GM21717 (cell line): ENCODE measurements at regions not wholly inside any gene's neighbourhood (a gene's known extent, or its start where the extent isn't known, plus 50 kb on each side); places are given as distances from the start of the nearest gene placed in this dataset.

Experiments used
- ATAC-seq: cut with Tn5 transposase; IDR thresholded peaks from one replicate; pipeline ENCODE4 v1.9.1; 2021; ENCODE audit warnings: mild to moderate bottlenecking, moderate library complexity; ENCODE audit not compliant: unreplicated experiment

GRCh38 chr1:80417671-80418070 lies 1383.1 kb upstream of the ADGRL2 start:
- no peak for ATAC-seq

- ATAC-seq = no peak
These were observed 1386.8 kb upstream of the ADGRL2 start for GRCh38 chr1:80413969-80414368.

GRCh38 chr1:80410233-80410632 lies 1390.5 kb upstream of the ADGRL2 start:
- ATAC-seq = no peak

- ATAC-seq = no peak
These were observed 1397.0 kb upstream of the ADGRL4 start for GRCh38 chr1:80403471-80403893.

- ATAC-seq = no peak
These were observed 1396.1 kb upstream of the ADGRL4 start for GRCh38 chr1:80402625-80403024.

- ATAC-seq = no peak
These were observed 1395.2 kb upstream of the ADGRL4 start for GRCh38 chr1:80401757-80402156.

GRCh38 chr1:80392529-80392928 lies 1386.0 kb upstream of the ADGRL4 start:
- ATAC-seq = no peak

- ATAC-seq = no peak
These were observed 1379.1 kb upstream of the ADGRL4 start for GRCh38 chr1:80385650-80386049.

GRCh38 chr1:80384959-80385358 lies 1378.4 kb upstream of the ADGRL4 start:
- ATAC-seq = no peak

- no peak for ATAC-seq
These were observed 1377.7 kb upstream of the ADGRL4 start for GRCh38 chr1:80384083-80384830.

- no peak for ATAC-seq
These were observed 1369.1 kb upstream of the ADGRL4 start for GRCh38 chr1:80375662-80376061.

- no peak for ATAC-seq
These were observed 1368.6 kb upstream of the ADGRL4 start for GRCh38 chr1:80375109-80375508.

- no peak for ATAC-seq
These were observed 1363.2 kb upstream of the ADGRL4 start for GRCh38 chr1:80369780-80370179.

GRCh38 chr1:80367058-80367457 lies 1360.5 kb upstream of the ADGRL4 start:
- no peak for ATAC-seq

- no peak for ATAC-seq
These were observed 1359.0 kb upstream of the ADGRL4 start for GRCh38 chr1:80365359-80366021.

GRCh38 chr1:80363689-80364475 lies 1357.4 kb upstream of the ADGRL4 start:
- no peak for ATAC-seq

GRCh38 chr1:80359666-80360065 lies 1353.1 kb upstream of the ADGRL4 start:
- ATAC-seq = no peak

- ATAC-seq = no peak
These were observed 1342.7 kb upstream of the ADGRL4 start for GRCh38 chr1:80349218-80349617.

- ATAC-seq = no peak
These were observed 1334.5 kb upstream of the ADGRL4 start for GRCh38 chr1:80341021-80341420.

GRCh38 chr1:80318108-80318507 lies 1311.6 kb upstream of the ADGRL4 start:
- no peak for ATAC-seq

GRCh38 chr1:80310703-80311245 lies 1304.2 kb upstream of the ADGRL4 start:
- no peak for ATAC-seq
